HFF-Myc (cell line): ENCODE measurements at regions not wholly inside any gene's neighbourhood (a gene's known extent, or its start where the extent isn't known, plus 50 kb on each side); places are given as distances from the start of the nearest gene placed in this dataset.

Experiments
- DNase-seq: peaks from one replicate; pipeline ENCODE4 v3.0.0-alpha.2; 2011; ENCODE audit warnings: low read depth; ENCODE audit errors: extremely low read depth
- H3K4me3 ChIP-seq: replicated peaks from 2 replicates; pipeline ENCODE4 v1.5.1; 2011; ENCODE audit warnings: low read depth, mild to moderate bottlenecking, control low read depth, low read length
- CTCF ChIP-seq: IDR thresholded peaks from 2 replicates; pipeline ENCODE4 v1.5.1; 2012; ENCODE audit warnings: mild to moderate bottlenecking, low read depth, low read length, control low read depth; ENCODE audit errors: missing control alignments

- no peak for TF ChIP-seq CTCF
- no peak for DNase-seq
- H3K4me3 ChIP-seq = no peak overlapping the region
Measured at GRCh38 chr20:16966276-16966880, 218.2 kb downstream of the OTOR start.

- DNase-seq = no peak
- no peak overlapping the region for H3K4me3 ChIP-seq
- TF ChIP-seq CTCF = no peak
Measured at GRCh38 chr20:16968099-16968498, 219.9 kb downstream of the OTOR start.

DNA sequence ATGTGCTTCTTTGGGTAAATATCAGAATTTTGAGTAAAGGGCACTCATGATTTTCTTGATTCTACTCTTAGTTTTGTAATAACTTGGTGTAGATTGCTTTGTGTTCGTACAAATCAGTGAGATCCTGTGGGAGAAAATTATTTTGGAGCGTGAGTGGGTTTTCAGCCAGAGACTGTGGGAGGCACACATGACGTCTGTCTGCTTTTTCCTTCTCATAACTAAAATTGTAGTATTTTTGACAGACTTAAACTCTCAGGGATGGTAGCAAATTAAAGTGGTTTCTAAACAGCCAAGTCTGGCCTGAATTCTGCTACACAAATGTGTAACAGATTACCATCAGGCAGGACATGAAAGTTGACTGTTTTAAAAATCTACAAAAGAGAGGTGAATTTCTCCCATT, 222.6 kb downstream of the OTOR start:
- TF ChIP-seq CTCF = no peak
- no peak for DNase-seq
- H3K4me3 ChIP-seq = no peak overlapping the region

DNA sequence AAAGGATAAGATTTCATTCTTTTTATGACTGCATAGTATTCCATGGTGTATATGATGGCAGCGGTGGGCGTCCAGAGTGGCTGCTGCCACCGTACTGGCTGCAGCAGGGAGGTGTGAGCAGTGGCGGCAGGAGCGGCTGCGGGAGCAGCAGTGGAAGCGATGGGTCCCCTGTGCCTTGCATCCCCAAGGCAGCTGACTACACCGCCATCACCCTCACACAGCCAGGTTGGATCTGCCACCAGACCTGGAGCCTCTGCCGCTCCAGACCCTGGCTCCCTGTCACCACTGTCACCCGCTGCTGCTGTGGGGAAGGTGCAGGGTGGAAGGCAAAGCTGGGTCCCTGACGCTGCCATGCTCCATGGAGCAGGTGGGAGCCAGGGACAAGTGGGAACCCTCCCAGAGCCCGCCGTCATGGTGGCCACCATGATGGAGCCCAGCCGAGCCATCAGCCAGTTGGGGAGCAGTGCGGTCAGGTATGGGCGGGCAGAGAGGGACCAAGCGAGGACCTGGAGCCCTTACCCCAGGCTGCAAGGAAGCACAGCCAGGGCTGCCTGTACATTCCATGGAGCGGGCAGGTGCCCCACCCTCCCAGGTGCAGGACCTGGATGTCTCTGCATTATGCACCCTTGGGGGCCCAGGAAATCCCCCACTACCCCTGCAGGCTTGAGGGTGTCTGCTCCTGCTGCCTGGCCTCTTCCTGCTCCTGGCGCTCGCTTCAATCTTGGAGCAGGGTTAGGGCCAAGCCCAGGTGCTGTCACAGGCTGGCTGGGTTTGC, 226.1 kb downstream of the OTOR start:
- TF ChIP-seq CTCF = no peak

DNA sequence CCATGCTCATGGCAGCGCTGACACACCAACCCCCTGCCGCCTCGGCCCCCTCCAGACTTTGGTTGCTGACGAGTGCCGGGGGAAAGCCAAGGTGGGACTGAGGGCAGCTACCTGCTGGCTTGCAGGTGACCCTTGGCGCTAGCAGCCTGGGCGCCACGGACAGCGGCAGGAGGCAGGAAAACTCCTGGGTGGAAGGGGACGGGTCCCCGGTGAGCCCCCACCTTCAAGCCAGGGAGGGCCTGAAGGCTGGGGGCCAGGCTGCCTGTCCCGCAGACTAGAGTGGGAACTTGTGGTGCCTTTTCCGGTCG, 226.7 kb downstream of the OTOR start:
- no peak overlapping the region for H3K4me3 ChIP-seq
- no peak for TF ChIP-seq CTCF
- no peak for DNase-seq

More for the DNA sequence above, 226.1 kb downstream of the OTOR start:
- H3K4me3 ChIP-seq = no peak overlapping the region
- no peak for DNase-seq

- no peak for TF ChIP-seq CTCF
- H3K4me3 ChIP-seq = no peak overlapping the region
- DNase-seq = no peak
Measured at GRCh38 chr20:16975682-16976081, 227.5 kb downstream of the OTOR start.

DNA sequence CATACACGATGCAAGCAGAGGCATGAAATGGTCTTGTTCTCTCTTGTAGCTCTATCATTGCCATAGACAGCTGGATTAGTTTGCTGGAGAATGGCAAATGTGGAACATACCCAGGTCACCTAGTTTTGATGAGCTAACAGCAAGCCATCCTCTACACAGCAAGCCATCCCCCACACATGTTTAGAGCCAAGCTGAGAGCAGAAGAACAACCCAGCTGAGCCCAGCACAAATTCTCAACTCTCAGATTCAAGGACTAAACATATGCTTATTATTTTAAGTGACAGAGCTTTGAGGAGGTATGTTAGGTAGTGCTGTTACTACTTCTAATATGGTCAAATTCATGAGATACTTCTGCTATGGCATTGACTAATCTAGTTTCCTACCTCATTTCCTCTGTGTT, 230.3 kb downstream of the OTOR start:
- no peak overlapping the region for H3K4me3 ChIP-seq
- TF ChIP-seq CTCF = no peak
- DNase-seq = no peak
